ENCODE measurements at regions not wholly inside any gene's neighbourhood (a gene's known extent, or its start where the extent isn't known, plus 50 kb on each side); places are given as distances from the start of the nearest gene placed in this dataset.

DNA sequence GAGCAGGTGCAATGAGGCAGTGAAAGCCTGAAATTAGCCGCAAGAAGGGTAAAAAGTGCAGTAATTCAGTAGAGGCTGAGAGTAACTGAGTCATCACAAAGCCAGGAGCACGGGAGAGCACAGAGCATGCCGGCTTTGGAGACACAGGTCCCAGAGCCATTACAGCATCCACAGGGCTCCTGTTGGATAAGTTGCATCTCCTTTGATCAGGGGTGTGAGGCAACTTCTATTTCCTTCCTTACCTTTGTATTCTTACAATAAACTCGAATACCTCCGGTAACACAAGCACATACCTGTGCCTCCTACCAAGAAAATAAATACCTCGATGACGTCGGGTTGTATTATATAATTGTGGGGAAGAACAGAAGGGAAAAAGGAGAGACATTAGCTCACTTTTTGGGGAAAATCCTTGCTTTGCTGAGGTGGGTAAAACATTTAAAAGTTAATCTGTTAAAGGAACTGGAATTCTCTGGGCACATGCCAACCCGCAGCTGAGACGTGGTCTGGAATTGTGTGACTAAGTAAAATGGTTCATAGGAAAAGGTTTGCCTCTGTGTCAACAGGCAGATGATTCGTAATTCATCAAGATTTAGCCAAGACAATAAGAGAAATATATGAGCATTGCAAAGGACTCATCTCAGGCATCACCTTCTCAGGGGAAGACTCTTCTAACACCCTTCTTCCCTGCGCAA, 360.7 kb upstream of the ZFP64 start:
- TF ChIP-seq, protein P1, sequence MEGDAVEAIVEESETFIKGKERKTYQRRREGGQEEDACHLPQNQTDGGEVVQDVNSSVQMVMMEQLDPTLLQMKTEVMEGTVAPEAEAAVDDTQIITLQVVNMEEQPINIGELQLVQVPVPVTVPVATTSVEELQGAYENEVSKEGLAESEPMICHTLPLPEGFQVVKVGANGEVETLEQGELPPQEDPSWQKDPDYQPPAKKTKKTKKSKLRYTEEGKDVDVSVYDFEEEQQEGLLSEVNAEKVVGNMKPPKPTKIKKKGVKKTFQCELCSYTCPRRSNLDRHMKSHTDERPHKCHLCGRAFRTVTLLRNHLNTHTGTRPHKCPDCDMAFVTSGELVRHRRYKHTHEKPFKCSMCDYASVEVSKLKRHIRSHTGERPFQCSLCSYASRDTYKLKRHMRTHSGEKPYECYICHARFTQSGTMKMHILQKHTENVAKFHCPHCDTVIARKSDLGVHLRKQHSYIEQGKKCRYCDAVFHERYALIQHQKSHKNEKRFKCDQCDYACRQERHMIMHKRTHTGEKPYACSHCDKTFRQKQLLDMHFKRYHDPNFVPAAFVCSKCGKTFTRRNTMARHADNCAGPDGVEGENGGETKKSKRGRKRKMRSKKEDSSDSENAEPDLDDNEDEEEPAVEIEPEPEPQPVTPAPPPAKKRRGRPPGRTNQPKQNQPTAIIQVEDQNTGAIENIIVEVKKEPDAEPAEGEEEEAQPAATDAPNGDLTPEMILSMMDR (IDR thresholded peaks at IDR 0.05; ENCODE audit: low read depth, low read length): no peak
- no peak overlapping the region for H3K4me3 ChIP-seq (replicated peaks in 1 of 2; ENCODE audit: low read depth in 2 of 2, low read length in 2 of 2)

DNA sequence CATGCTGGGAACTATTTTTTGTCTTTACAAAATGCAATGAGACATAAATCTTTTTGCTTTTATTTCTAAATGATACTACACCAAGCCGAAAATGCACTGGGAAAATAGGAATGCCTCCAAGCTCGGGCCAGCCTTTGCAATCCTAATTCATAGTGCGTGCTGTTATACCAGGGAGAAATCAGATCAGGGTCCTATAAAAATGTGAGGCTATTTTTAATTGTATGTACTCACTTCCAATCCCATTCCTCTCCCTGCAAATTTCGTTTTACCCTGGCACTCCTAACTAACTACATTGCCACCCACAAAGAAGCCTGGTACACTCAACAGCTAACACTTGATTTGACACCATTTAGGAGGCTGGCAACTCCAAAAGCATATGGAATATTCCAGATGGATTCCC, 350.6 kb upstream of the ZFP64 start:
- no peak for DNase-seq (ENCODE audit: low read depth in 2 of 2)
- no peak overlapping the region for H3K4me3 ChIP-seq (replicated peaks in 1 of 2; ENCODE audit: low read depth in 2 of 2, low read length in 2 of 2)
- TF ChIP-seq, protein P1 (IDR thresholded peaks at IDR 0.05; ENCODE audit: low read depth, low read length): no peak

More for the DNA sequence above, 360.7 kb upstream of the ZFP64 start:
- DNase-seq (ENCODE audit: low read depth in 2 of 2): peak in 1 of 2 donors; percentile 33

DNA sequence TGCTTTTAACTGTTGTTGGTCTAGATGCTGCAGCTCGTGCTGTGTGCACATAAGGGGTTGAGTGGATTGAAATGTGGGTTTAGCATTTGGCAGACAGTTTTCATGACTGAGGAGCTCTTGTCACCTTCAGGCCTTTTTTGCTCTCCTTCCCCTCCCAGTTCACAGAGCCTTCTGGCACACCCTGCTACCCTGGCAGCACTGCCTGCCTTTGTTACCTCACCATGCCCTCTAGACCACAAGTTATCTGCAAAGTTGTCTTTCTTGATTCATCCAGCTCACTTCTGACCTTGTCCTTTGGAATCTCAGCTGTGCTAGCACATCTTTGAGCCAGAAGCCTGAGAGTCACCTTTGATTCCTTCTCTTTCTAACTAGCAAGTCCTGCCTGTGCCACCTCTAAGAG, 348.9 kb upstream of the ZFP64 start:
- TF ChIP-seq, protein P1 (IDR thresholded peaks at IDR 0.05; ENCODE audit: low read depth, low read length): no peak
- no peak overlapping the region for H3K4me3 ChIP-seq (replicated peaks in 1 of 2; ENCODE audit: low read depth in 2 of 2, low read length in 2 of 2)
- DNase-seq (ENCODE audit: low read depth in 2 of 2): no peak

DNA sequence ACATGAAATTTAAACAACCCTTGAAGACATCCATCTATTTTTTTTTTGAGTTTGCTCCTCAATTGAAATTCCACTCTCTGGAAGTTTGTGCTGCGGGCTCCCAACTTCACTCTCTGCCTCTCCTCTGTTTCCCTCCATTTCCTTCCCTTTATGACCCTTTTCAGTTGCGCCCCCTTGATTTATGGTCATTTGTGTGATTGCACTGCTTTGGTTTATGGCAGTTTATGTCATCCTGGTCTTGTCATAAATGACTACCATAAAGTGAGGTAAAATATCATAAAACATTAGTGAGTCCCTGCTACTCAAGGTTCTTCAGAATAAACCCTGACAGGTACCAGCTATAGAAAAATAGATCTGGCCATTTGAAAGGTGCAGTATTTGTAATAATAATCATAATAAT, 348.3 kb upstream of the ZFP64 start:
- no peak for DNase-seq (ENCODE audit: low read depth in 2 of 2)
- H3K4me3 ChIP-seq (replicated peaks in 1 of 2; ENCODE audit: low read depth in 2 of 2, low read length in 2 of 2): no peak overlapping the region
- TF ChIP-seq, protein P1 (IDR thresholded peaks at IDR 0.05; ENCODE audit: low read depth, low read length): no peak

DNA sequence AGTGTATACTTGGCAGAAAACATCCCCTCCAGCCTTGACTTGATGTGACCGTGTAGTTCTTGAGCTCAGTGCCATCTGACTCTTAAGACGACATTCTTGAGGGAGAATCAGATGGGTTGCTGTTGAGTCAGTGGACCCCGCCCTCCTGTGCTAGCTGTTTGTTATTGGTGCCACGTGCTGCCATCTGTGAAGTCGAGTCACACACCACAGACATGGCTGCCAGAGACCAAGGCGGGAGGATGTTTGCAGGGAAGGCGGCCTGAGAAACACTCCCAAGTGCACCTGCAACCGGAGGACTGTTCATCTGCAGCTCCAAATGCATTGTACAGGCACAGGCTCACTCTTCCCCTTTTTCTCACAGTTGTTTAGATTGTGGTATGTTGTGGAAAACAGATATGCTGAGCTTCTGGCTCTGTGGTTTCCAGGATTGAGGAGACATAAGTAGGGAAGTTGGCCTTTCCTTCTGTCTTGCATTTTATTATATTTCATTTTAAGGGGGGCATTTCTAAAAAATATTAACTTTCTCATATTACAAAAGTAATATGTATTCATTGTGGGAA, 345.3 kb upstream of the ZFP64 start:
- H3K4me3 ChIP-seq (replicated peaks in 1 of 2; ENCODE audit: low read depth in 2 of 2, low read length in 2 of 2): no peak overlapping the region
- TF ChIP-seq, protein P1 (IDR thresholded peaks at IDR 0.05; ENCODE audit: low read depth, low read length): no peak
- no peak for DNase-seq (ENCODE audit: low read depth in 2 of 2)

DNA sequence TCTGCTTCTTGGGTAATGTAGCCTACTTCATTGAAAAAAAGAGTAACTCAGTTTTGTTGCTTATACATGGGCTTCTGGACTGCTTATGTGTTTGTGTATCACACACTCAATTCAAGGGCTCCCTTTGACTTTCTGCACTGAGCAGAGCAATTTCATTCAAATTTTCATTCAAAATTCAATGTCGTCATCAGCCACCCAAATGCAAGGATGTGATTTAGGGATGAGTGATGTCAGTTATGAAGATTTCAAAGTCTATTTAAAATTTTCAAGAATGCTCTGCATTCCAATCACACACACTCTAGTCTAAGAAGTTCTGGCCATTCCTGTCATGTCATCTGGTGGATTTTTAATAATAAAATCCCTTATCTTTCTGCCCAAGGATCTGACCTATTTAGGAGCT, 344.5 kb upstream of the ZFP64 start:
- DNase-seq (ENCODE audit: low read depth in 2 of 2): no peak
- TF ChIP-seq, protein P1 (IDR thresholded peaks at IDR 0.05; ENCODE audit: low read depth, low read length): no peak
- no peak overlapping the region for H3K4me3 ChIP-seq (replicated peaks in 1 of 2; ENCODE audit: low read depth in 2 of 2, low read length in 2 of 2)
